AML-193 (cell line): ENCODE measurements at regions not wholly inside any gene's neighbourhood (a gene's known extent, or its start where the extent isn't known, plus 50 kb on each side); places are given as distances from the start of the nearest gene placed in this dataset.
"Not testable (repeated sequence)": the region's sequence is repeated elsewhere in the genome, so short reads cannot be mapped to it uniquely, and the experiment has no call there.

Experiments used
- DNase-seq, 2 experiments: peaks; one replicate each; lab custom pipeline; 2025; lab: John Stamatoyannopoulos, UW

DNA sequence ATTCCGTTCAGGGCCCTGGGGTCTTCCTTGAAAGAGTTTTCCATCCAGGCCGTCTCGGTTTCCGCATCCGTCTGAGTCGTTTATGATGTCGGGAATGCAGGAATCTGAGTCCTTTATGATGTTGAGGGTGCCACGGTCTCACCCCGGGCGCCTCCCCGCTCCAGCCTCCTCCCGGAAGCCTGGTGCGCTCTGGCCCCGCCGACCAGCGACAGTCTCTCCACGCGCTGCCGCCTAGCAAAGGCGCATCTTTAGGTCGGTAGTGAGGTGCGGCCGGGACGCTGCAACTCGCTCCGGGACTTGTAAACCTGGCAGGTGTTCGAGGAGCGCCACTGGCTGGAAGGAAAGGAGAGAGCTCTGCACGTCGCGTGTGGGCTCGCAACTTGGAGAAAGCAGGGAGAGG, 132.6 kb downstream of the FAM72C start:
- not testable (repeated sequence) for DNase-seq

DNA sequence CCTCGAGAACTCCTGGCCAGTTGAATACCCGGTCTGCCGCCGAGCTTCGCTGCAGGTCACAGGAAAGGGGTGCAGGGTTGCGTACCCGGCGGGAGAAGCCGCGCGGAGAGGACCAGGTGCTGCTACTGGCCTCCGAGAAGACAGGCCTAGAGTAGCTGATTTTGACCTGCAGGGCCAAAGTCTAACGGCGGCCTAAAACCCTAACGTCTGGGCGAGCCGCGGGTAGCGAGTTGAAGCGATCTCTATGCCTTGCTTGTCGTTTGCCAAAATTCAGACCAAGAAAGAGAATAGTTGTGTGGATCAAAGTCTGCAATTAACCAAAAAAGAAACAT, 133.2 kb downstream of the FAM72C start:
- DNase-seq = not testable (repeated sequence)

DNA sequence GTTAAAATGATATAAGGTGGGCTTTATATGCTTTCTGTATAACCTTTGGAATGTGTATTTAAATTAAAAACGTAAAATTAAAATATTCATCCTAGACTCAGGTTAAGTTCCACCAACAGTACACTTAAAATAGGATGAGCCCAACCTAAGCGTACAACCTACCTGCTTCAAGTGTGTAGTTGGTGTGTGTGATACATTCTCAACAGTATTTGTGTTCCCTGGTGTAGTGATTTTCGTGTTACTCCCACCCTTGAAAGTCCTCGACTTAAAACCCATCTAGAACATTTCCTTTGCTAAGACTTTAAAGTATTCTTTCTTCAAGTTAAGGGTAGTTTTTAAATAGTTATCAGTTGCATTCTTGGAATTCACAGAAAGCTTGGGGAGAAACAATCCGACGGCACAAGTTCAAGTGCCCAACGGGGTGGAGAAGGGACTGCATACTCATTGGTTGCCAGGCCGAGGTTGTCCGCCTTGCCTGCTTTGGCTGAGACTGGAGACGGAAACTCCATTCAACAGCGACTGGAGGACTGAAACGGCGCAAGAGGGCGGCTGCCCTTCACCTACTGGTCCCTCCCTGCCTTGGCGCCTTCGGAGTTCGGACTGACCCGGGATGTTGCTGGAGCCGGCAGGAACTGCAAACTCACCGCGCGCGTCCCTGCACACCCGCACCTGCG, 133.7 kb downstream of the FAM72C start:
- not testable (repeated sequence) for DNase-seq

DNA sequence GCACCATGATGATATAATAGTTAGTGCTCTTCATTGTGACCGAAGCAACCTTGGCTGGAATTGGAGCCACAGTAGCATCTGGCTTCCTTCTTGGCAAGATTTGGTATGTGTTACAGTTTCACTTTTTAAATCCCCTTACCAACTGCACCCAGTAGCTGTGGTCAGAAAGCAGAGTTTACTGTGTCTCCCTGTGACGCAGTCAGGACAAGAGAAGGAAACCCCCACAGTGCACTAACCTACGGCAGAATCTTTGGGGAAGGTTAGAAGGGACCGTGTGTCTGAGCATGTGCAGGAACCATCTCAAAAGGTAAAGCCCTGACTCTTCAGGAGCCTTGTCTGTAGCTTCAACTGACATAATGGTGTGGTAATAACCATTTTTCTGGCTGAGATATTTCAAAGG, 138.4 kb downstream of the FAM72C start:
- not testable (repeated sequence) for DNase-seq

DNA sequence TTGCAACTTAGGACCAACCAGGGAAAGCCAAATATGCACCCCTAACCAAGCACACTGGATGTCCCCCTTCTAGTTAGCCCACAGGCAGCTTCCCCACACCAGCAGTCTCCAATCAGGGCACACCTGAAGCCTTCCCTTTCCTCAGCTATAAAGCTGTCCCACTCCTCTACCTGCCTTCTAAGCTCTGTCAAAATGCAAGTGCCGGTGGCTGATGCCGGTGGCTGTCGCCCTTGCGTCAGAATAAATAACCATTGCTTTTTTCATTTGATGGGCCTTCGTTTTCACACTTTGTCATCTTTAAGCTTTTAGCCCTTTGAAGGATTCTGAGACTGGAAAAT, 139.4 kb downstream of the FAM72C start:
- not testable (repeated sequence) for DNase-seq

DNA sequence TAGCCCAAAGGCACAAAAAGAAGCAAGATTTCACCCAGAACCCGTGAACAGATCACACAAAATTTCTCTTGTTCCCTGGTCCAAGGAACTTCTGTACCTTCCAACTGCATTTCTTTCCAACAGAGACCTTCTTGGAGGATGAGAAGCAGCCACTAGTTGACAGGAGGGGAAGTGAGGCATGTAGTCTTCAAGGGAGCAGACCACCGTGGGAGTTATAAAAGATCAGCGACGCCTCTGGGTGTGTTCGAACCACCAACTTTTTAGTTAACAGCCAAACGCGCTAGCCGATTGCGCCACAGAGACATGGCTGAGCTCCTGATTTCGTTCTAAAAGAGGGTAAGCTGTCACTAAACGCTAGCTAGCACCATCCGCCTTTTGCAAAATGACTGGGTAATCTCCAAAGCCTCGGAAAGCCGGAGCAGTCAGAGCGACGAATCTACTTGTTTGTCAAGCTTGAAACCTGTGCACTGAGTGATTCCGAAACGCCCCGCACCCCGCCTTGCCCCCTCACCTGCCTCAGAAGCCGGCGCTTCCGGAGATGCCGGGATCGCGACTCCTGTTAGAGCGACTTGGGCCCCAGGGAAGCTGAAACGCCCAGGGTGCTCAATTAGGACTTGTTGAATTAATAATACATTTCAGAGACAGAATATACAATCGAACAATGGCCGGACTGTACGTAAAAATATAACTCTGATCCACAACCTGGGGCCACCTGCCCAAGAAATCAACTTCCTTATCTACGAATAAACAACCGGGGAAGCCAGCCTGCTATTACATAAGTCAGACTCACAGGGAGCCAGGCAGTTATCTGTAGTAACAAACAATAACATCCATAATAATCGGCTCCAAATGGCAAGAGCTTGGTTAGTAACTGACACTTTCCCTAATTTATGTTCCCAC, 140.1 kb downstream of the FAM72C start:
- not testable (repeated sequence) for DNase-seq

DNA sequence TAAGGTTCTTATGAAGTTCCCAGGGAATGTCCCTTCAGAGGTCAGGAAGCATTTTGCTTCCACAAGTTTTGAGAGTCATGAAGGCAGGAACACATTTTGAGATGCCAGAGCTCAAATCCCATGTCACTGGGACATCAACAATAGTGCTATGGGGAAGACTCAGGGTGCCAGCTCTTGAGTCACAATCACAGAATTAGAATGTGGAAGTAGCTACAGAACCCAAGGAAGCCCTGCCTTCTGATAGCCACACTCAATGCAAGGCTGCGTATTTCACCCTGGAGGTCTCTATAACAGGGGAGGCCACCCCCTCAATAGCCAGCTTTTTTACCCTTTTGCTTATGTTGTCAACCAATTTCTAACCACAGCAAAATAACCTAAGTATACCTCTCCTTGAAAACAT, 145.6 kb downstream of the FAM72C start:
- DNase-seq = not testable (repeated sequence)

DNA sequence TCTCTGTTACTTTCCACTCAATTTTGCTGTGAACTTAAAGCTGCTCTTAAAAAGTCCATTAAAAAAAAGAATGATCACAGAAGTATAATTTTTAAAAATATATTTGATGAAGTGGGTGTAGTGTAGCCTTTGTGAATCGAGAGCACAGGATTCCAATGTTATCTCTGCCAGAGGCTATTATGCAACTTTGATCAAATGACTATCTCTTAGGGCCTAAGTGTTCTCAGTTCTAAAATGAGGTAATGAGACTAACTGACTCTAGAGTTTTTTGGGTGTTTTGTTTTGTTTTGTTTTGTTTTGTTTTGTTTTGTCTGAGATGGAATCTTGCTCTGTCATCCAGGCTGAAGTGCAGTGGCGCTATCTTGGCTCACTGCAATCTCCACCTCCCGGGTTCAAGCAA, 147.5 kb downstream of the FAM72C start:
- not testable (repeated sequence) for DNase-seq

DNA sequence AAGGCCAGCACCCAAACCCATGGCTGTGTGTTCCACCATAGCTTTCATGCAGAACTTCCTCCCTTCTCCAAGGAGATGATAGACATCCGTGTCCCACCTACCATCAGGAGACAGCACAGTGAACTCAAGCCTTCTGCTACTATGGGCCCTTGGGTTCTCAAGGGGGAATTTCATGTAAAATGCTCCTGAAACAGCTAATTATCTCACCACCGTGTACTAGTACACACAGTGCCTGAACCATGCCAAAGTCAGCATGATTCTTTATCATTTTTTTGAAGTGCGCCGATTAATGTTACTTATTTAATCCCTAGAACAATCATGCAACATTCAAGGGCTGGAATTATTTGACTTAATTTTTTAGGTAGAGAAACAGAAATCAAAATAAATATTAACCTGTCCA, 151.7 kb downstream of the FAM72C start:
- not testable (repeated sequence) for DNase-seq

DNA sequence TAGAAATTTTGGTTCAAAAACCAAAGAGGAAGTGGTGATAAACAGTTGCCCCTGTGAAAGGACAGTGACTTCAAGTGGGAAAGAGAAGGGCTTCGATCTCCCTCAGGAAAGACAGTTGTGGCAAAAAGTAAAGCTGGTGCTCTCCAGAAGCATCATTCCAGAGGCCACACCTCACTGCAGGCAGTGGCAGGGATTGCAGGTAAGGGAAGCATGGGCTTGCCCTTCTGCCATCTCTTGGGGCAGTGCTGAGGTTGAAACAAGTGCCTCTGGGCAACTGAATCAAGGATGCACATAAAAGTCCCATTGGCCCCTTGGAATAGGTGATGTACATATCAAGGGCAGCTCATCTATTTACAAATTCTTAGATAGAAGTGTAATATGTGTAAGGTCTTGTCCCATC, 155.4 kb downstream of the FAM72C start:
- DNase-seq = not testable (repeated sequence)

DNA sequence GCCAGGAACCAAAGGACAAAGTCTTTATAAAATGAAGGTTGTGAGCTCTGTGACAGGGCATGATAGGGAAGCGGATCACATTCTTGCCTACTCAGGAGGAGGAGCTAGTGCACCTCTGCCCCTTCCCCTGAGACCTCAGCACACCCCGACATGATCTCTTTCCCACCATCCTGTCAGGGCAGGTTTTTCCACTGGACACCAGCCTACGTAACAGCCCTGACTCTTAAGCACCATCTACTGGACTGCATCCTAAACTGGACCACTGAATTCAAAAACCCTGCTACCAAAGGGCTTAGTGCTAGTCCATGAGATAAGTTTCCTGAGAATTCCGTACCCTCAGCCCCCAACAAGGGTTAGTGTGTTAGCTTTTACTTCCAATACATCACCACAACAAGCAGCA, 166.4 kb downstream of the FAM72C start:
- DNase-seq = not testable (repeated sequence)

DNA sequence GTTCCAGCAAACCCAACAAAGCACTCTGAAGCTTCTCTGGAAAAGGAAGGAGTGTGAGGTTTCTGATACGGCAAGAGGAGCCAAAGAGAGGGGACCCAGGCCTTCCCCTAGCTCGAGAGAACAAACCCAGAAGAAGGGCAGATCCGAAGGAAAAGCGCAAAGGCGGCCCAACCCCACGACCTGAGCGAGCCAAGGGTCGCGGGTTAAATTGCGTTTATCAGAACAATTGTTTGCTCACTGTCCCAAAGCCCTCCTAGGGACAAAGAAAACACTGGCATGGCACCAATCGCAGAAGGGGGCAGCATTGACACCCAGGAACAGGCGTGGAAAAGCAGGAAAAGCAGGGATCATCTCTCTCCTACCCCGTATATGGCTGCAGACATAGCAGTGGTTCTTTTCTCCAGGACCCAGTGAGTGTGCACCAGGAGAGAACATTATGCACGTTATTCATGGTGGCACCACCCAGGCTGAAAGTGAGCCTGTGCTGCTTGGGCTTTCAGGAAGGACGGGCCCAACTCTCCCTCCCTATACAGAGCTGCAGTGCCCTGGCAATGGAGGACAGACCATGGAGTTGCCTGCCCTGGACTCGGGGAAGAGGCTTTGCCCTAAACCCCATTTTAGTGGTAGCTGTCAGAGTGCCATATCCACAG, 167.0 kb downstream of the FAM72C start:
- DNase-seq = not testable (repeated sequence)

DNA sequence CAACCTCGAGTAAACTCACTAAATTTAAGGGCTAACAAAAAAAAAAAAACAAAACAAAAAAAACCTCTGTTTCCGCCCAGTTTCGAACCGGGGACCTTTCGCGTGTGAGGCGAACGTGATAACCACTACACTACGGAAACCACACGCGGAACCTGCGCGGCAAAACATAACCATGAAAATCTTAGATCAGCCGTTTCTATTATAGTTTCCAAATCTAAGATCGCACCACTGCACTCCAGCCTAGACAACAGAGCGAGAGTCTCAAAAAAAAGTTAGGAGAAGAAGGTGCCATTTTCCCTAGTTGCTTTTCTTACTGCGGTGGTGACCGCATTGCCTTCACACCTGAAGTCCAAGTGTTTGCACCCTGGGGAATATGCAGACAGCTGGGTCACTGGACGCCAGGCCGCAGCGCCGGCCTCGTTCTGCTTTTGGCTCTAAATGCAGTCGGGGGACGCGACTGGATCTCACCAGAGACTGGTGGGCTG, 167.8 kb downstream of the FAM72C start:
- DNase-seq = not testable (repeated sequence)

DNA sequence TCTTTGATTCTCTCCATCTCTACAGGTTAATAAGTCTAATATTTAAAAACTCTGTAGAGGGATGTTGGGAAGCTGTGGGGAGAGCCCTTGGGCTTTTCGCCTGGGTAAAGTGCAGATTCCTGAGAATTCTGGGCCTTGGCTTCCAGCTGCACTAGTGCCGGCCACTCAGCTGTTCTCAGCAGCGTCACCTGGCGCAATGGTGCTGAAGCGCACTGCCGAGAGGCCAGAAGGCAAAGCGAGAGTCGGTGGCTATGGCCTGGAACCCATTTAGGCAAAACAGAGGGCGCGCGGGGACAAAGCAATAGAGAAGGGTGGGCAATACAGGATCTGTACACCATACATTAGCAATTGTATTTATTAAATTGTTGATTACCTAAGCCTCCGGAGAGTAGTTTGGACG, 168.7 kb downstream of the FAM72C start:
- DNase-seq = not testable (repeated sequence)

DNA sequence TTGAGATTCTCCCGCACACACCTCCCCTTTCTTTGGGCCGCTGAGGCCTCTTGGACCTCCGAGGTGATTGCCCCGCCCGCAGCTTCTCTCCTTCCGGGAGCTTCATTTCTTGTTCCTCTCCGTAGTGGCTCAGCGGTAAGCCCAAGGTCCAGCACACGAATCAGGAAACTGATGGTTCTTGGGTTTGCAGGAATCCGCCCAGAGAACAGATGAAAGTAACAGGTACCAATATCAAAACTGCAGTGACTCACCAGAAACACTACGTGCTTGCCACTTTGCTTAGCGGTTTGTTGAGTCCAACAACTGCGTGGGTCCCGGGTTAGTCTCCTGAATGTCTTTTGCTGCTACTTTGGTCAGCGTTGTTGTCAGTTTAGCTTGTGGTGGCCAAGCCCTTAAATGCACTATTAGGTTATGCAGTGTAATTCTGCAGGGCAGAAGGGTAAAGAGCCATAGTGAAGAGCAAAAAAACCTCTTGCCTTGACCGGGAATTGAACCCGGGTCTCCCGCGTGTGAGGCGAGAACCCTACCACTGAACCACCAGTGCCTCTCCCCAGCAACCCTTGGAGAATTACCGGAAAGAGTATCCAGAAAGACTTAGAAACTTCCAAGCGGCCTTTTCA, 172.1 kb downstream of the FAM72C start:
- DNase-seq = not testable (repeated sequence)

DNA sequence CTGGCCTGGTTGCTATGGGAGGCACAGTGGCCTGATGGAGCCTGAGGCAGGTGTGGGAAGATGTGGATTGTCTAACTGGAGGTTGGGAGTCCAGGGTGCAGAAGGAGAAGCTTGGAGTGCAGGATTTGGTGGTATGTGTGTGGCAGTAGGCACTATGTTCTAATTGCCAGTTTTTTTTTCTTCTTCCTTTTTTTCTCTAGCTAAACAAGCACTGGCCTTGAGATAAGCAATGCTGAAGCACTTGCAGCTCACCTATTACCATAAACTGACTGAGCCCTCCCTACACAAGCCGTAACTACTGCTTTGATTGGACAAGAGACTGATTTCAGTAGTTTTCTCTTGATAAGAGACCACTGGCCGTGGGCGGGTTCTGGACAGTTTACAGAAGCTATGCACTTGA, 175.4 kb downstream of the FAM72C start:
- DNase-seq = not testable (repeated sequence)

DNA sequence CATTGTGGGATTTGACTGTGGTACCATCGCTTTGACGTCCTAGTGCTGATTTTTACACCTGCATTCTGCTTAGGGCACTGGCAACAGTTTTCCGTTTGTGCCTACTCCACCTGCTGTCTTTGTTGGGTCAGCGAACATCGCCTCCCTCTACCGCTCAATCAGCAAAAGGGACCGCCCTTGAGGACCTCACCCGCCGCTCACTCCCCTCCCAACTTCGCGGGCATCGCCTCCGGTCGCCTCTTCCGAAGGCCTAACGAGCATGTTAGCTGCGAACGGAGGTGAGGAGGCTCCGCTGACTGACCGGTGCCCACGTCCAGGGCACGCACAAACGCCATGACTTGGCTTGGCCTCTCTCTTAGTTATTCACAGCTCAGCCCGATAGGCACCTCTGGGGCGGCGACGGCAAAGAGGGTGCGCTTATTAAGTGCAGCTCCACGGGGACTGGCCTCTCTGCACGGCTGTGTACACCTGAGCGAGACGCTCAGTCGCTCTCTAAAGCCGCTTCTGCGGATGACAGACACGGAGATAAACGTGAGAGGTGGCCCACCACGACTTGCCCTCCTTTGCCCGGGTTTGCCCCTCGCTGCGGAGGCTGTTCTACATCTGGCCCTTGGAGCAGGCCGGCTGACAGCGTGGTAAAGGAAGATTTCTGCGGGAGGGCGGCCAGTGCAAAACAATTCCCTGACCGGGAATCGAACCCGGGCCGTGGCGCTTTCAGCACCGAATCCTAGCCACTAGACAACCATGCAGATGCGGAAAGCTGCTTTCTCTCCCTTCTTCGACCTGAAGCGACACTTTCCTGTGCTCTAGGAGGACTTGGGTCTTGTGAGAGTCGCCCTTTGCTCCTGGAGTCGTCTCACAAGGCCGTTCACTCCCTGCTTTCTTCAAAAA, 179.5 kb downstream of the FAM72C start:
- not testable (repeated sequence) for DNase-seq

DNA sequence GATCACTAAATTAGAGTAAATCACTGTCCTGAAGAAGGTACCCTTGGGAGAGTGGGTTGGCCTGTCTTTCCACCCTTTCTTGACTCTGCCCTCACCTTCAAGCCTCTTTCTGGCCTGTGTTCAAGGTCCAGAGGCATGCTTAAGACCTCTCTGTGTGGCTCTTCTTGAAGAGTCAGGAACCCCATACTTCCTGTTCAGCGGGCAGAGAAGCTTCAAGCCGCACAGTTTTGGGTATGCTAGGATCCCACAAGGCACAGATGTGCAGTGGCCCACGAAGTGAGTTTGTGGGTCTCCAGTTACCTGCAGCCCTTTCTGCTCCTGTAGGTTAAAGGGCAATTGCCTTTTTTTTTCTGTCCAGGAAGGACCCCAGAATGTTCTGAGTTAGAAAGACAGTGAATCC, 185.4 kb downstream of the FAM72C start:
- not testable (repeated sequence) for DNase-seq

DNA sequence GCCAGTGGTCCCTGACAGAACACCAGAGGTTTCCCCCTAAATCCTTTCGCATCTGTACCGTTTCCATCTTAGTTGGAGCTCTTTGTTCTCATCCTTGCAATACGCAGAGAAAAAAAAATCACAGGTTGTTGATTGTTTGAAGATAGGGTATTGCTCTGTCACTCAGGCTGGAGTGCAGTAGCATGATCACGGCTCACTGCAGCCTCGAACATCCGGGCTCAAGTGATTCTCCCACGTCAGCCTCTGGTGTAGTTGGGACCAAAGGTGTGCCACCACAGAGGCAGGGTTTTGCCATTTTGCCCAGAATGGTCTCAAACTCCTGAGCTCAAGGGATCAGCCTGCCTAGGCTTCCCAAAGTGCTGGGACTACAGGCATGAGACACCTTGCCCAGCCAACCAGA, 185.9 kb downstream of the FAM72C start:
- not testable (repeated sequence) for DNase-seq

DNA sequence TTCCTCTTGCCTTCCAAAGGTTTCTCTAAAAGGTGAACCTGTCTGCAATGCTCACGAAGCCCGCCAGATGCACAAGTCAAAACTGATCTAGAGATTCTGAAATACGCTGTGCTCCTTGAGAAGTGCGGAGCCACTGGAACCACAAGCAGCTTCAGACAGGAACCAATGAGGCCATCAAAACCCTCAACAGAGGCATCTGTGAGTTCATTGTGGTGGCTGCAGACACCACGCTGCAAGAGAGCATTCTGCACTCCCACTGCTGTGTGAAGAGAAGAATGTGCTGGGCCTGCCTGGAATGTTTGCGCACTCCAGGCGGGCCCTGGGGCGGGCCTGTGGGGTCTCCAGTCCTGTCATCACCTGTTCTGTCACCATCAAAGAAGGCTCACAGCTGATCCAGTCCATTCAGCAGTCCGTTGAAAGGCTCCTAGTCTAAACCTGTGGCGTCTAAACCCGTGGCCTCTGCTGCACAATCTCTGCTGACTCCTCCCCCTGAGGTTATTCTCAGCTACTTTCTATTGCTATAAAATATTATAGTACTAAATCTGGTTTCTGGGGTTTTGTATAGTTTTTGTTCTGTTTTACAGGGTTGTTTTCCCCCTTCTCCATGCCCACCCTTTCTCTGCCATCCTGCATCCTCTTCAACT, 187.4 kb downstream of the FAM72C start:
- not testable (repeated sequence) for DNase-seq

DNA sequence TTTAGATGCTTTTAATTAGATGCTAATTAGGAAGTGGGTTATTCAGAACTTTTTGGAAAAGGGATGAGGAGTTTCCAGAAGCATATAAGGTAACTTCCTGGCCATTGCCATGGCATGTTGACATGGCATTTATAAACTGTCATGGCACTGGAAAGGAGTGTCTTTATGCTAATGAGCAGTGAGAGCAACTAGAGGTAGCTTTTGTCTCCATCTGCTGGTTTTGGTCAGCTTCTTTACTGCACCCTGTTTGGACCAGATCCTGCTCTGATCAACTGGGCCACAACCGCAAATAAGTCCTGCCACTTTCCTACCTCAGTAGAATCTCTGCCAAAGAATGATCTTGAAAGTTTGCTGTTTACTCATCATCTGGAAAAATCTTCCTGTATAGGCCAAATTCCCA, 193.6 kb downstream of the FAM72C start:
- not testable (repeated sequence) for DNase-seq
